Mesenchymal stem cell (in vitro differentiated cells and primary cell): ENCODE measurements at regions not wholly inside any gene's neighbourhood (a gene's known extent, or its start where the extent isn't known, plus 50 kb on each side); places are given as distances from the start of the nearest gene placed in this dataset.

Experiments used
- DNase-seq: peaks from one replicate; pipeline ENCODE4 v3.0.0-alpha.2; 2013
- H2AFZ ChIP-seq: one replicate; pipeline ENCODE4 v1.6.1; 2013; ENCODE audit warnings: low read depth, mild to moderate bottlenecking, control low read depth, inconsistent platforms, low read length, moderate library complexity
- H2AK5ac ChIP-seq: 2 replicates; pipeline ENCODE4 v1.6.1; 2013; ENCODE audit warnings: low read length, moderate library complexity, mild to moderate bottlenecking, inconsistent platforms; ENCODE audit not compliant: severe bottlenecking
- H2BK120ac ChIP-seq: one replicate; pipeline ENCODE4 v1.6.1; 2013; ENCODE audit warnings: low read depth, mild to moderate bottlenecking, inconsistent platforms, low read length, moderate library complexity
- H2BK12ac ChIP-seq, 2 experiments: one replicate each; pipeline ENCODE4 v1.6.1; 2013; ENCODE audit warnings: inconsistent platforms in 2 of 2, low read length in 2 of 2, mild to moderate bottlenecking in 2 of 2, moderate library complexity in 2 of 2, control low read depth in 1 of 2
- H2BK15ac ChIP-seq: one replicate; pipeline ENCODE4 v1.6.1; 2013; ENCODE audit warnings: mild to moderate bottlenecking, low read depth, inconsistent platforms; ENCODE audit not compliant: poor library complexity, severe bottlenecking
- H2BK5ac ChIP-seq: 2 replicates; pipeline ENCODE4 v1.6.1; 2013; ENCODE audit warnings: low read depth, mild to moderate bottlenecking, low read length, control low read depth, inconsistent platforms; ENCODE audit not compliant: poor library complexity, severe bottlenecking
- H3K14ac ChIP-seq, 2 experiments: one replicate each; pipeline ENCODE4 v1.6.1; 2013; ENCODE audit warnings: inconsistent platforms in 2 of 2, low read length in 2 of 2, control low read depth in 1 of 2, mild to moderate bottlenecking in 1 of 2, moderate library complexity in 1 of 2
- H3K18ac ChIP-seq, 2 experiments: one replicate each; pipeline ENCODE4 v1.6.1; 2013; ENCODE audit warnings: inconsistent platforms in 2 of 2, low read length in 2 of 2, control low read depth in 1 of 2, low read depth in 1 of 2, mild to moderate bottlenecking in 1 of 2
- H3K23ac ChIP-seq, 2 experiments: one replicate each; pipeline ENCODE4 v1.6.1; 2013; ENCODE audit warnings: inconsistent platforms in 2 of 2, low read length in 2 of 2, mild to moderate bottlenecking in 2 of 2, moderate library complexity in 2 of 2, control low read depth in 1 of 2
- H3K27ac ChIP-seq: 2 replicates; pipeline ENCODE4 v1.5.1; 2013; ENCODE audit warnings: mild to moderate bottlenecking, moderate library complexity, low read length, control low read depth, inconsistent platforms; ENCODE audit not compliant: poor library complexity, severe bottlenecking
- H3K27me3 ChIP-seq, 2 experiments: 2 replicates each; pipeline versions ENCODE4 v1.6.1 to v1.7.0; 2013; ENCODE audit warnings: low read length in 2 of 2, mild to moderate bottlenecking in 2 of 2, moderate library complexity in 2 of 2, control low read depth in 1 of 2, inconsistent platforms in 1 of 2; ENCODE audit not compliant: control insufficient read depth in 1 of 2, insufficient read depth in 1 of 2
- H3K36me3 ChIP-seq, 2 experiments: 2 replicates each; pipeline versions ENCODE4 v1.6.1 to v1.7.0; 2013; ENCODE audit warnings: low read length in 2 of 2, control low read depth in 1 of 2, inconsistent platforms in 1 of 2, low read depth in 1 of 2, mild to moderate bottlenecking in 1 of 2; ENCODE audit not compliant: insufficient read depth in 2 of 2, control insufficient read depth in 1 of 2
- H3K4ac ChIP-seq, 2 experiments: one replicate each; pipeline ENCODE4 v1.6.1; 2013; ENCODE audit warnings: inconsistent platforms in 2 of 2, low read length in 2 of 2, mild to moderate bottlenecking in 2 of 2, moderate library complexity in 2 of 2, control low read depth in 1 of 2, low read depth in 1 of 2
- H3K4me1 ChIP-seq: 2 replicates; pipeline ENCODE4 v1.6.1; 2013; ENCODE audit warnings: low read depth, low read length, control low read depth; ENCODE audit not compliant: control insufficient read depth, insufficient read depth
- H3K4me2 ChIP-seq: 2 replicates; pipeline ENCODE4 v1.6.1; 2013; ENCODE audit warnings: low read length, mild to moderate bottlenecking, inconsistent platforms; ENCODE audit not compliant: poor library complexity, severe bottlenecking
- H3K4me3 ChIP-seq, 2 experiments: 2 replicates each; pipeline versions ENCODE4 v1.5.1 to v1.7.0; 2013; ENCODE audit warnings: low read length in 2 of 2, mild to moderate bottlenecking in 2 of 2, control low read depth in 1 of 2, low read depth in 1 of 2; ENCODE audit not compliant: insufficient read depth in 1 of 2
- H3K79me1 ChIP-seq: replicated peaks from 2 replicates; pipeline ENCODE4 v1.6.1; 2013; ENCODE audit warnings: mild to moderate bottlenecking, control low read depth, low read length, inconsistent platforms; ENCODE audit not compliant: poor library complexity, severe bottlenecking
- H3K9ac ChIP-seq: 2 replicates; pipeline ENCODE4 v1.7.0; 2013; ENCODE audit warnings: mild to moderate bottlenecking, low read length, moderate library complexity
- H3K9me3 ChIP-seq: 2 replicates; pipeline ENCODE4 v1.7.0; 2013; ENCODE audit warnings: mild to moderate bottlenecking, low read length; ENCODE audit not compliant: control insufficient read depth
- H4K8ac ChIP-seq: one replicate; pipeline ENCODE4 v1.6.1; 2013; ENCODE audit warnings: inconsistent platforms, mild to moderate bottlenecking, low read length, moderate library complexity
- H4K91ac ChIP-seq: one replicate; pipeline ENCODE4 v1.6.1; 2013; ENCODE audit warnings: mild to moderate bottlenecking, low read length, inconsistent platforms
- WGBS: methylation state at CpG from one replicate; pipeline ENCODE4 v1.1.7; 2013; ENCODE audit warnings: mixed read lengths; 5-methylcytosine and 5-hydroxymethylcytosine counted together

DNA sequence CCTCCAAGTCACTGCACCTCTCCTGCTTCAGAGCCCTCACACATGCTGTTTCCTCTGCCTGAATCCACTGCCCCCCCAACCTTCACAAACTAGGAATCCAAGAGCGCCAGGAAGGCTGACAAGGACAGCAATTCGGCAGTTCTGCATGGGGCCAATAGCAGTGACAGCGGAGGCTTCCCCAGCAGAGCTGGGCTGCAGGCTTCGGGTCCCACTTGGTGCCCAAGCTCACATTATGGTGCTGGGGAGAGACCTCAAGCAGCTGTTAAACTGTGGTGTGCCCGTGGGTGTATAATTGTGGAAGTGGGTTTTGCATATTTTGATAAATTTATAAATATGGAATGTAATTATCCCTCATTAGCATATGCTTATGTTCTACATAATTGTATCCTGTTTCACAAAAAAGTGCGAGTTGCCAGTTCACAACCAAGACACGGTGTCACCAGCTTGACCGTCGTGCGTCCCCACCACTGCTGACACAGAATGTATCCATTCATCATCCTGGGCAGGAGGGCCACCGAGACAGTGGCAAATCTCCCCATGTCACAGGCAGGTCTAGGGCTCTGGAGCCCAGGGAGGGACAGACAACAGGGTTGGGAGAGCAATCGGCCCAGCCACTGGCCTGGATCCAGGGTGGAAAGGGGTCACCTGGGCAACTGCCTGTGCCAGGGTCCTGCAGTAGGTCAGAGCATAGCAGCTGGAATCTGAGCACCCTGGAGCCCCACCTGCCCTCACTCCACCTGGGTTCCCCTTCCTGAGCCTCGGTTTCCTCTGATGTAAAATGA lies 81.6 kb downstream of the MATN1 start:
- H2AFZ ChIP-seq, result no peak overlapping the region
- H4K8ac ChIP-seq, result no peak overlapping the region
- no peak overlapping the region for H3K4me2 ChIP-seq
- no peak overlapping the region for H3K18ac ChIP-seq
- H2BK15ac ChIP-seq, result no peak overlapping the region
- no peak overlapping the region for H4K91ac ChIP-seq
- H2BK5ac ChIP-seq, result no peak overlapping the region
- no peaks in the 10 kb centered on the region for H3K36me3 ChIP-seq
- no peak overlapping the region for H3K9ac ChIP-seq
- peaks cover 4% of the 10 kb centered on the region for H3K4me1 ChIP-seq
- H3K4me3 ChIP-seq, result no peak overlapping the region
- no peak overlapping the region for H2AK5ac ChIP-seq
- no peaks in the 10 kb centered on the region for H3K9me3 ChIP-seq
- H3K27me3 ChIP-seq, result peaks cover 4 to 26% of the 10 kb centered on the region in 2 experiments
- H3K79me1 ChIP-seq, result no peaks in the 10 kb centered on the region
- no peak overlapping the region for H3K23ac ChIP-seq
- H3K27ac ChIP-seq, result no peak overlapping the region
- no peak for DNase-seq
- no peak overlapping the region for H2BK120ac ChIP-seq
- WGBS, result 81% methylated on average over 11 of the region's 13 CpGs
- H3K14ac ChIP-seq, result no peak overlapping the region
- no peak overlapping the region for H2BK12ac ChIP-seq
- H3K4ac ChIP-seq, result no peak overlapping the region

- Histone ChIP-seq H3K27me3 (peaks cover 4 to 23% of the 10 kb centered on the region in 2 experiments), H2BK15ac (no peak overlapping the region), H3K9ac (no peak overlapping the region), H2AK5ac (no peak overlapping the region), H3K23ac (no peak overlapping the region), H3K18ac (no peak overlapping the region), H4K91ac (no peak overlapping the region), H3K79me1 (no peaks in the 10 kb centered on the region), H2BK5ac (no peak overlapping the region), H4K8ac (no peak overlapping the region), H2BK12ac (no peak overlapping the region), H2BK120ac (no peak overlapping the region), H3K9me3 (no peaks in the 10 kb centered on the region), H2AFZ (no peak overlapping the region), H3K27ac (no peak overlapping the region), H3K4me2 (no peak overlapping the region), H3K36me3 (no peaks in the 10 kb centered on the region), H3K4ac (no peak overlapping the region), H3K4me1 (no peaks in the 10 kb centered on the region), H3K14ac (no peak overlapping the region), H3K4me3 (no peak overlapping the region)
- no peak for DNase-seq
- 77% methylated on average over 13 of the region's 13 CpGs for WGBS
Observed at GRCh38 chr1:30639881-30640452, 83.4 kb downstream of the MATN1 start.

DNA sequence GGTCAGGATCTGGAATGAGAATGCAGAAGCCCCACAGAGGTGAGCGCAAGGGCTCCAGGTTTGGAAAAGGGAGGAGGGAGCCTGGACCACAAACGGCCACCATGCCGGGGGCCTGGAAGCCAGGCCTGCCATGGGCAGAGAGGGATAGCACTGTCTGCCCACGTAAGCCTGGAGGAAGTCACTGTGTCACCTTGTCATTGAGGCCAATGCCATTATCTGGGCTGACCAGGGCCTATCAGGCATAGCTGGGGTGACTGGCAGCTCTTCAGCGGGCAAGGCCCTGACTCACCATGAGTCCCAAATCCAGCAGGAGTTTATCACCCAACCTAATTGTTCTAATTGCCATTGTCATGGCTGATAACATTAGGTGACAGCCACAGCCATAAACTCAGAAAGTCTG lies 84.6 kb downstream of the MATN1 start:
- H3K9ac ChIP-seq, result no peak overlapping the region
- no peak overlapping the region for H2AFZ ChIP-seq
- no peaks in the 10 kb centered on the region for H3K36me3 ChIP-seq
- H2AK5ac ChIP-seq, result no peak overlapping the region
- H2BK5ac ChIP-seq, result no peak overlapping the region
- no peak overlapping the region for H3K23ac ChIP-seq
- no peak overlapping the region for H2BK12ac ChIP-seq
- no peaks in the 10 kb centered on the region for H3K79me1 ChIP-seq
- no peak for DNase-seq
- H3K9me3 ChIP-seq, result no peaks in the 10 kb centered on the region
- H3K4ac ChIP-seq, result no peak overlapping the region
- no peak overlapping the region for H3K18ac ChIP-seq
- no peak overlapping the region for H4K8ac ChIP-seq
- H3K4me1 ChIP-seq, result no peaks in the 10 kb centered on the region
- no peak overlapping the region for H3K27ac ChIP-seq
- H4K91ac ChIP-seq, result no peak overlapping the region
- H2BK120ac ChIP-seq, result no peak overlapping the region
- H3K4me3 ChIP-seq, result no peak overlapping the region
- 79% methylated on average over 5 of the region's 5 CpGs for WGBS
- no peak overlapping the region for H3K4me2 ChIP-seq
- peaks cover 4 to 18% of the 10 kb centered on the region in 2 experiments for H3K27me3 ChIP-seq
- H2BK15ac ChIP-seq, result no peak overlapping the region
- H3K14ac ChIP-seq, result no peak overlapping the region

GRCh38 chr1:30638086-30638485 lies 85.3 kb downstream of the MATN1 start:
- Histone ChIP-seq H3K14ac (no peak overlapping the region), H3K23ac (no peak overlapping the region), H4K91ac (no peak overlapping the region), H3K9me3 (no peaks in the 10 kb centered on the region), H2AK5ac (no peak overlapping the region), H2BK120ac (no peak overlapping the region), H3K79me1 (no peaks in the 10 kb centered on the region), H3K9ac (no peak overlapping the region), H3K36me3 (no peaks in the 10 kb centered on the region), H3K4ac (no peak overlapping the region), H3K27ac (no peak overlapping the region), H3K4me2 (no peak overlapping the region), H2BK12ac (no peak overlapping the region), H3K18ac (no peak overlapping the region), H3K27me3 (peaks cover 4 to 14% of the 10 kb centered on the region in 2 experiments), H4K8ac (no peak overlapping the region), H3K4me1 (no peaks in the 10 kb centered on the region), H2BK15ac (no peak overlapping the region), H3K4me3 (no peak overlapping the region), H2BK5ac (no peak overlapping the region), H2AFZ (no peak overlapping the region)
- WGBS, result 77% methylated on average over 2 of the region's 4 CpGs
- no peak for DNase-seq
